ENCODE measurements at regions not wholly inside any gene's neighbourhood (a gene's known extent, or its start where the extent isn't known, plus 50 kb on each side); places are given as distances from the start of the nearest gene placed in this dataset.

DNA sequence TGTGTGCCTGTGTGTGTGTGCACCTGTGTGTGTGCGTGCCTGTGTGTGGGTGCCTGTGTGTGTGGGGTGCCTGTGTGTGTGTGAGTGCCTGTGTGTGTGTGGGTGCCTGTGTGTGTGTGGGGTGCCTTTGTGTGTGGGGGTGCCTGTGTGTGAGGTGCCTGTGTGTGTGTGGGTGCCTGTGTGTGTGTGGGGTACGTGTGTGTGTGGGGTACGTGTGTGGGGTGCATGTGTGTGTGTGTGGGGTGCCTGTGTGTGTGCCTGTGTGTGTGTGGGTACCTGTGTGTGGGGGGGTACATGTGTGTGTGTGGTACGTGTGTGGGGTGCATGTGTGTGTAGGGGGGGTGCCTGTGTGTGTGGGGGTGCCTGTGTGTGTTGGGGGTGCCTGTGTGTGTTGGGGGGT is 73.4 kb upstream of the HGFAC start:
- TF ChIP-seq CTCF (IDR thresholded peaks at IDR 0.05): no peak
- peaks cover 0 to 5% of the 10 kb centered on the region in 2 experiments for H3K4me1 ChIP-seq (ENCODE audit: control insufficient read depth in 1 of 2, insufficient read depth in 1 of 2, low read depth in 1 of 2, low read length in 1 of 2)
- H3K36me3 ChIP-seq: no peaks in the 10 kb centered on the region
- no peak overlapping the region for H3K4me3 ChIP-seq (ENCODE audit: low read depth in 1 of 2, low read length in 1 of 2)
- no peaks in the 10 kb centered on the region for H3K9me3 ChIP-seq
- peaks cover 46% of the 10 kb centered on the region for H3K27me3 ChIP-seq
- no peak overlapping the region for H3K27ac ChIP-seq

GRCh38 chr4:3368841-3369760 is 72.7 kb upstream of the HGFAC start:
- Histone ChIP-seq H3K27ac (no peak overlapping the region), H3K9me3 (no peaks in the 10 kb centered on the region), H3K36me3 (no peaks in the 10 kb centered on the region), H3K27me3 (peaks cover 46% of the 10 kb centered on the region), H3K4me3 (ENCODE audit: low read depth in 1 of 2, low read length in 1 of 2) (no peak overlapping the region), H3K4me1 (ENCODE audit: control insufficient read depth in 1 of 2, insufficient read depth in 1 of 2, low read depth in 1 of 2, low read length in 1 of 2) (peaks cover 0 to 5% of the 10 kb centered on the region in 2 experiments)
- TF ChIP-seq CTCF (IDR thresholded peaks at IDR 0.05): no peak

DNA sequence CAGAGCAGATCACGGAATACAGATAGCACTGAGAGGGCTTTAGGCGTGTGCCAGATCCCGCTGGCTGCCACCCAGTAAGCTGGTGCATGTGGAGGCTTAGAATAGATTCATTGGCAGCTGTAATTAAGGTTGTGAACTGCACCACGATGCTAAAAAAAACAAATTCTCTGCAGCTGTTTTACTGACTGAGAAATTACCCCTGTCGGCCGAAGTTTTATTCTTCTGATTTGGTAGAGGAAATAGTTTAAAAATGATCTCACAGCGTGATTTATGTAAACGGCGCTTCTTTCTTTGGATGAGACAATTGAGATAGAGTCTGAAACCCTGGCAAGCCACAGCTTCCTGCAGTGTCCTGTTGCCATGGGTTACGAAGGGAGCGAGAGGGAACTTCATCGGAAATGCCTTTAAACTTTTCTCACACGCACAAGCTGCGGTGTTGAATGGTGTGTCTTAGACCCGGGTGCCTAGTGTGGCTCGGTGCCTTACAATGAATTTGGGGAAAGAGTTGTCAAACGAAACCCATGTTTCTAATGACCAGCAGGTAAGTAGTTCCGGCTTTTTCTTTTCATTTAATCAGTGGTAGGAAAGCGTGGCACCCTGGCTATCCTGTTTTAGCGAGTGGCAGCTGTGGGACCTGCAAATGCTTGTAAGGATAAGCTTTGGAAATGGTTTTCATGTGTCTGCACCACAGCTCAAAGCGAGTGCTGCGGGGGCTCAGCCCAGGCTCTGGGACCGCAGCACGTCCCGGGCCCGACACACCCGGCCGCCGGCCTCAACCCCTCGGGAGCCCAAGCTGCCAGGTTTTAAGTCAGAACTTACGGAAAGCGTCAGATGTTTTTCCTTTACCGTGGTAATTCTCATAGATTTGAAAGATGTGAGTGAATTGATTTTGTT is 71.7 kb upstream of the HGFAC start:
- peaks cover 46% of the 10 kb centered on the region for H3K27me3 ChIP-seq
- peaks cover 0 to 5% of the 10 kb centered on the region in 2 experiments for H3K4me1 ChIP-seq (ENCODE audit: control insufficient read depth in 1 of 2, insufficient read depth in 1 of 2, low read depth in 1 of 2, low read length in 1 of 2)
- TF ChIP-seq CTCF (IDR thresholded peaks at IDR 0.05): no peak
- H3K9me3 ChIP-seq: no peaks in the 10 kb centered on the region
- no peak overlapping the region for H3K4me3 ChIP-seq (ENCODE audit: low read depth in 1 of 2, low read length in 1 of 2)
- H3K36me3 ChIP-seq: no peaks in the 10 kb centered on the region
- H3K27ac ChIP-seq: no peak overlapping the region

DNA sequence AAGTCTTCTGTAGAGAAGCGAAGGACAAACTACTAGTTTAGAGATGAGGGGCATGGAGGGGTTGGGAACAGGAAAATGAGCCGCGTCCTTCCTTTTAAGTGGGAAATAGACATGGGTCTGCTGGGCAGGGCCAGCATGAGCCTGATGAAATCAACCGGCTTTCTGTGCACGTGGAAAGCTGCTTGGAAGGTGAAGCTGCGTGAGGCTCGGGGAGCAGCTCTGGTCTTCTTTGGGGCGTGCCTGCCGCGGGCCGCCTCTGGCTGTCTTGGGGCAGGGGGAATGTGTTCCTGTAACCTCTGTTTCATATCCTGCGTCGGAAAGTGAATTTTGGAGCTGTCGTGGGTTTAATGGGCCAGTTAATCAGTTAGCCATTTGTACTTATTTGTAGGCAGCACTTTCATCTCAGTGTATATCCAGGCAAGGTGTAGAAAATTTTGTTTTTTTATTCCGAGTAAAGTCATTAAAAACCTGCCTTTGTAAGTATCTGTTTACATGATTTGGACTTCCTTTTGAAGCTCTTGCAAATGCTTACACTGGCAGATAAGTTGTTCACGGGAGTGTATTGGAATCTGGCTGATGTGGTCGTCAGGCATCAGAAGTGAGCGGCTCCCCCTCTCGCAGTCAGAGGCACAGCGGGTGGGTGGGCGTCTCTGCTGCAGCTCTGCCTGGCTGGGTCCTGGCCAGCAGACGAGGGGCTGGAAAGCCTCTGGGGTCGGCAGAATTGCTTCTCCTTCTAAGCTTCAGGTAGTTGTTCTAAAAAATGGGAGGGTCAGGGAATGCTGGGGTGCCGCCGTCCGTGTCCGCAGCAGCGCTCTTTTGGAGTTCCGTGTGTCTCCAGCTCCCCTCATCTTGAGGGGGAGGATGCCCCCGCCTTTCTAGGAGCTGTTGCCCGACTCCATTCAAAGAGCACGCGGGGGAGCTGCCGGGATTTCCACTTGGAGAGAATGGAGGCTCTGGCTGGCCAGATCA is 70.5 kb upstream of the HGFAC start:
- Histone ChIP-seq H3K27ac (no peak overlapping the region), H3K9me3 (no peaks in the 10 kb centered on the region), H3K36me3 (no peaks in the 10 kb centered on the region), H3K4me3 (ENCODE audit: low read depth in 1 of 2, low read length in 1 of 2) (no peak overlapping the region), H3K4me1 (ENCODE audit: control insufficient read depth in 1 of 2, insufficient read depth in 1 of 2, low read depth in 1 of 2, low read length in 1 of 2) (peaks cover 0 to 5% of the 10 kb centered on the region in 2 experiments), H3K27me3 (peaks cover 46% of the 10 kb centered on the region)
- no peak for TF ChIP-seq CTCF (IDR thresholded peaks at IDR 0.05)

All from neutrophil (primary cell).